AG04450 (cell line): ENCODE measurements at regions not wholly inside any gene's neighbourhood (a gene's known extent, or its start where the extent isn't known, plus 50 kb on each side); places are given as distances from the start of the nearest gene placed in this dataset.

Source experiments
- CTCF ChIA-PET: fragments of 300-600, 350-600 bp; formaldehyde crosslinking; extraction: SDS; loops from one replicate; lab custom pipeline; 2022; ENCODE audit warnings: antibody characterized with exemption, inconsistent platforms; lab: Charles Lee
- POLR2A ChIA-PET: fragments of 350-600 bp; formaldehyde crosslinking; extraction: SDS; loops from one replicate; lab custom pipeline; 2021; ENCODE audit warnings: antibody characterized with exemption, inconsistent platforms; lab: Yijun Ruan, JAX
- DNase-seq: peaks from one replicate; pipeline ENCODE4 v3.0.0-alpha.2; 2011; ENCODE audit warnings: low read depth, low spot score
- H3K27ac ChIP-seq: one replicate; pipeline ENCODE4 v1.5.1; 2012; ENCODE audit warnings: low read depth, low read length, control low read depth
- H3K27me3 ChIP-seq: one replicate; pipeline ENCODE4 v1.6.0; 2012; ENCODE audit warnings: low read length; ENCODE audit not compliant: control insufficient read depth, insufficient read depth
- H3K4me3 ChIP-seq: 2 replicates; pipeline ENCODE4 v1.5.1; 2011; ENCODE audit warnings: mild to moderate bottlenecking, low read depth, low read length, control low read depth
- H3K9me3 ChIP-seq: 2 replicates; pipeline ENCODE4 v1.5.1; 2012; ENCODE audit warnings: low read length; ENCODE audit not compliant: control insufficient read depth, insufficient read depth
- TF ChIP-seq, protein P1 (sequence below): IDR thresholded peaks from 2 replicates; pipeline ENCODE4 v1.5.1; 2011; ENCODE audit warnings: low read depth, low read length, control low read depth, inconsistent platforms

DNA sequence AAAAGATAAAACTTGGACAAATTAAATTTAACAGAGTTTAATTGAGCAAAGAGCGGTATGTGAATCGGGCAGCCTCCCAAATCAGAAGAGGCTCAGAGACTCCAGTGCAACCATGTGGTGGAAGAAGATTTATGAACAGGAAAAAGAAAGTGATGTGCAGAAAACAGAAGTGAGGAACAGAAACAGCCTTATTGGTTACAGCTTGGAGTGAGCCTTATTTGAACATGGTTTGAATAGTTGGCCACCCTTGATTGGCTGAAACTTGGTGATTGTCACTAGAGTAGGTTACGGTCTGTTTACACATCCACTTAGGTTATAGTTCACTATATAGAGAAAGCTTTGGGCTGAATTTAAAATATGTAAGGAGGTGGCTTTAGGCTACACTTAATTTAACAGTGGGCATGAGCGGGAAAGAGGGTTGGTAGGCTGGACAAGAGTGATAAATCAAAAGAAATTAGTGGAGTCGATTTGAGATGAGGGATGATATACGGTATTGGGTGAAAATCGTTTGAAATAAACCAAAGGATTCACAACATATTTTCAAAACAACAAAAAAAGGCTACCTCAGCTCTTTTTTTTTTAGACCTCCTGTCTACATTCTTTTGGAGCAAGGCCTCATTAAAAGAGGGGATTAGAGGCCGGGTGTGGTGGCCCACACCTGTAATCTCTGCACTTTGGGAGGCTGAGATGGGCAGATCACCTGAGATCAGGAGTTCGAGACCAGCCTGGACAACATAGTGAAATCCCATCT is 84.3 kb upstream of the PREP start:
- ChIA-PET CTCF (interaction anchor here (0.6 to 4.5 kb wide), 3 partner anchors 333 to 807 kb away, joined by 3 to 37 read pairs (median 3); no protein-coding TSS in a partner anchor), POLR2A (no interaction called here)

DNA sequence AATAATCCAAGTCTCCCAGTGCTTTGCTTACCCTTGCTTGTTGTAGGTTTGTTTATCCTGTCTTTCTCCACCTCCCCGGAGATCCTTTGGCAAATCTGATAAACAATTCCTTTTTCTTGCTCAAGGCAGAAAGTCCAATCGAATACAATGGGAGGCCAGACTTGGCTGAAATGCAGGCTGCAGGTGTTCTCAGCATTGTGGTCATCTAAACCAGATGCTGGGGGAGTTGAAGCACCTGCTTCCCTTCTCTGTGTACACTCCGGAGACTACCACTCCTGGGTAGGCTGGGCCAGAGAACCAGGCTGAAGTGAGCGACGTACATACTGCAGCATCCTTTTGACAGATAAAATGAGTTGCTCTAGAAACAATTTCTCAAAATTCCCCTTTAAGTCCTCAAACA is 82.6 kb upstream of the PREP start:
- TF ChIP-seq, protein P1, sequence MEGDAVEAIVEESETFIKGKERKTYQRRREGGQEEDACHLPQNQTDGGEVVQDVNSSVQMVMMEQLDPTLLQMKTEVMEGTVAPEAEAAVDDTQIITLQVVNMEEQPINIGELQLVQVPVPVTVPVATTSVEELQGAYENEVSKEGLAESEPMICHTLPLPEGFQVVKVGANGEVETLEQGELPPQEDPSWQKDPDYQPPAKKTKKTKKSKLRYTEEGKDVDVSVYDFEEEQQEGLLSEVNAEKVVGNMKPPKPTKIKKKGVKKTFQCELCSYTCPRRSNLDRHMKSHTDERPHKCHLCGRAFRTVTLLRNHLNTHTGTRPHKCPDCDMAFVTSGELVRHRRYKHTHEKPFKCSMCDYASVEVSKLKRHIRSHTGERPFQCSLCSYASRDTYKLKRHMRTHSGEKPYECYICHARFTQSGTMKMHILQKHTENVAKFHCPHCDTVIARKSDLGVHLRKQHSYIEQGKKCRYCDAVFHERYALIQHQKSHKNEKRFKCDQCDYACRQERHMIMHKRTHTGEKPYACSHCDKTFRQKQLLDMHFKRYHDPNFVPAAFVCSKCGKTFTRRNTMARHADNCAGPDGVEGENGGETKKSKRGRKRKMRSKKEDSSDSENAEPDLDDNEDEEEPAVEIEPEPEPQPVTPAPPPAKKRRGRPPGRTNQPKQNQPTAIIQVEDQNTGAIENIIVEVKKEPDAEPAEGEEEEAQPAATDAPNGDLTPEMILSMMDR: no peak
- H3K27ac ChIP-seq: no peak overlapping the region
- POLR2A ChIA-PET: no interaction called here
- H3K9me3 ChIP-seq: no peaks in the 10 kb centered on the region
- CTCF ChIA-PET: interaction anchor here (0.6 to 4.5 kb wide), 10 partner anchors 54 to 824 kb away, joined by 3 to 42 read pairs (median 9); partner anchors contain the start of gene PRDM1
- no peak overlapping the region for H3K4me3 ChIP-seq
- no peak for DNase-seq
- no peaks in the 10 kb centered on the region for H3K27me3 ChIP-seq

More for the DNA sequence above, 84.3 kb upstream of the PREP start:
- no peak overlapping the region for H3K27ac ChIP-seq
- TF ChIP-seq, protein P1: no peak
- no peaks in the 10 kb centered on the region for H3K27me3 ChIP-seq
- no peaks in the 10 kb centered on the region for H3K9me3 ChIP-seq
- no peak overlapping the region for H3K4me3 ChIP-seq
- no peak for DNase-seq

DNA sequence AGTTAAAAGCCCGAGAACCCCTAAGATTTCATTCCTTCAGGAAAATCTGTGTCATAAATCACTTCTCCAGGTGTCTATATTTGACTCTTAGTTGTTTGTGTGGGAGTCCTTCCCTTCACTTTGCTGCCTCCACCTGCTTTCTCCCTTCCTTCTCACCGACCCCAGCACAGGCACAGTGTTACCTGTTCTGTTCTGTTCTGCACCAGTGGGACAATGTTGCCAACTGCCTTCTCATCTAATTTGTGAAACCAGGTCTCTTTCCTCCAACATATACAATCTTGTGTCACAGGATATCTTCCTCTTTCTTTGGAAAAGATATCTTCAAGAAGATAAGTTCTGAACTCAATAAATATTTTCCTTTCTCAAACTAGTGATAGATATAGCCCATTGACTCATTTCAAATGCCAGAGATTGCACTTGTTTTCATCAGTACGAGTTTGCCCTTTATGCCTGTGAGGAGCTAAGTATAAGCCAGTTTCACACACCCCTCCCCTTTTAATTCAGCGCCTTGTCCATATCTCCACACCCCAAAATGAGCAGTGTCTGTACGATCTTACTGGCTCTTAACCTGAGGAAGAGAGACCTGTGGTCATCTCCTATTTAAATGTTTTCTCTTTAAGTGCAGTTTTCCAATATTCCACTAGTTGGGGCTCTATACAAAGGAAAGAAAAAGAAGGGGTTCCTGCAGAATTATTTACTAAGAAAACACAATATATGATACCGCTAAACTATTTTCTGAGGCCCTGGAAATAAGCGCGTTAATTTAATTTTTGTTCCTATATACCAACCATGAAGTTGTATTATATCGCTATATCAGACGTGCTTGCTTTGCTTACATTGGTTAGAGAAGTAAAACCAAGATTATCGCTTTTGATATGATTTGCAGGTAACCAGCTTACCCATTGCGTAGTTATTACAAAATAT is 81.6 kb upstream of the PREP start:
- no peak overlapping the region for H3K27ac ChIP-seq
- ChIA-PET CTCF (interaction anchor here (0.5 to 3.8 kb wide), 24 partner anchors 10 to 825 kb away, joined by 3 to 42 read pairs (median 3); partner anchors contain the start of gene PRDM1), POLR2A (no interaction called here)
- DNase-seq: no peak
- H3K4me3 ChIP-seq: no peak overlapping the region
- no peaks in the 10 kb centered on the region for H3K9me3 ChIP-seq
- H3K27me3 ChIP-seq: no peaks in the 10 kb centered on the region
- TF ChIP-seq, protein P1: peak; percentile 94

DNA sequence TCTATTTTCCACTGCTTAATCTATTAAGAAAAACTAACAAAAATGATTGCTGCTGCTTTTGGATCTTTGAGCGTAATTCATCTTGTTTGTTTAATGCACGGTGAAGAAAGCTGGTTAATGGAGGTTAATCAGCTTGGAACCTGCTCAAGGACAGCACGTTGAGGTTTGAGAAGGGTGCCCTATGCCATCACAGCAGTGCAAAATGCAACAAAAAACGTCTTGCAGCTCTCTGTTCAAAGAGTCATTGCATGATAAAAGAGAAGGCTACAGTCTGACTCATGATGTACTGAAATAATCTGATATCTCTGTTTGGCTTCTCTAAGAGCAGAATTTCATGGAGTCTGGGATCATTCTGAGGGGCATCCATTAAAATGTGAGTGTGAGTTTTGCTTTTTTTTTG is 80.6 kb upstream of the PREP start:
- no peak for DNase-seq
- CTCF ChIA-PET: interaction anchor here (0.8 to 3.8 kb wide), 12 partner anchors 50 to 819 kb away, joined by 3 to 42 read pairs (median 8); partner anchors contain the start of gene PRDM1
- Histone ChIP-seq H3K4me3 (no peak overlapping the region), H3K27ac (no peak overlapping the region), H3K27me3 (no peaks in the 10 kb centered on the region), H3K9me3 (no peaks in the 10 kb centered on the region)
- TF ChIP-seq, protein P1: no peak
- POLR2A ChIA-PET: no interaction called here
